ENCODE measurements at regions not wholly inside any gene's neighbourhood (a gene's known extent, or its start where the extent isn't known, plus 50 kb on each side); places are given as distances from the start of the nearest gene placed in this dataset.
"Not testable (repeated sequence)": the region's sequence is repeated elsewhere in the genome, so short reads cannot be mapped to it uniquely, and the experiment has no call there.

GRCh38 chr5:121415270-121415669, 436.4 kb upstream of the FTMT start:
- no peak overlapping the region for H3K4me3 ChIP-seq (ENCODE audit: low read length in 2 of 2)
- WGBS = 85% methylated on average over 1 of the region's 1 CpG
- no peaks in the 10 kb centered on the region for H3K27me3 ChIP-seq (ENCODE audit: control insufficient read depth in 2 of 2, insufficient read depth in 1 of 2, low read length in 1 of 2)
- no peaks in the 10 kb centered on the region for H3K4me1 ChIP-seq (ENCODE audit: control insufficient read depth in 2 of 2, insufficient read depth in 2 of 2, low read length in 2 of 2)
- no peaks in the 10 kb centered on the region for H3K36me3 ChIP-seq (ENCODE audit: control insufficient read depth in 2 of 2, insufficient read depth in 2 of 2, low read length in 1 of 2)
- DNase-seq (ENCODE audit: low read depth in 6 of 9, low spot score in 9 of 9) = no peak
- H3K27ac ChIP-seq (ENCODE audit: low read depth in 1 of 2, low read length in 1 of 2) = no peak overlapping the region
- H3K9me3 ChIP-seq (ENCODE audit: control insufficient read depth in 2 of 2, insufficient read depth in 1 of 2, low read length in 1 of 2) = no peaks in the 10 kb centered on the region

- WGBS = 72% methylated on average over 3 of the region's 3 CpGs
- Histone ChIP-seq H3K4me1 (ENCODE audit: control insufficient read depth in 2 of 2, insufficient read depth in 2 of 2, low read length in 2 of 2) (no peaks in the 10 kb centered on the region), H3K27ac (ENCODE audit: low read depth in 1 of 2, low read length in 1 of 2) (no peak overlapping the region), H3K9me3 (ENCODE audit: control insufficient read depth in 2 of 2, insufficient read depth in 1 of 2, low read length in 1 of 2) (peaks cover 0 to 5% of the 10 kb centered on the region in 2 donors), H3K27me3 (ENCODE audit: control insufficient read depth in 2 of 2, insufficient read depth in 1 of 2, low read length in 1 of 2) (no peaks in the 10 kb centered on the region), H3K4me3 (ENCODE audit: low read length in 2 of 2) (no peak overlapping the region), H3K36me3 (ENCODE audit: control insufficient read depth in 2 of 2, insufficient read depth in 2 of 2, low read length in 1 of 2) (no peaks in the 10 kb centered on the region)
- DNase-seq (ENCODE audit: low read depth in 6 of 9, low spot score in 9 of 9) = no peak
Observed at GRCh38 chr5:121421646-121422045, 430.0 kb upstream of the FTMT start.

GRCh38 chr5:121424976-121425375, 426.7 kb upstream of the FTMT start:
- Histone ChIP-seq H3K27me3 (ENCODE audit: control insufficient read depth in 2 of 2, insufficient read depth in 1 of 2, low read length in 1 of 2) (no peaks in the 10 kb centered on the region), H3K36me3 (ENCODE audit: control insufficient read depth in 2 of 2, insufficient read depth in 2 of 2, low read length in 1 of 2) (no peaks in the 10 kb centered on the region), H3K27ac (ENCODE audit: low read depth in 1 of 2, low read length in 1 of 2) (no peak overlapping the region), H3K9me3 (ENCODE audit: control insufficient read depth in 2 of 2, insufficient read depth in 1 of 2, low read length in 1 of 2) (peaks cover 0 to 7% of the 10 kb centered on the region in 2 donors), H3K4me3 (ENCODE audit: low read length in 2 of 2) (no peak overlapping the region), H3K4me1 (ENCODE audit: control insufficient read depth in 2 of 2, insufficient read depth in 2 of 2, low read length in 2 of 2) (no peaks in the 10 kb centered on the region)
- no peak for DNase-seq (ENCODE audit: low read depth in 6 of 9, low spot score in 9 of 9)
- WGBS = 90% methylated on average over 2 of the region's 2 CpGs

- Histone ChIP-seq H3K27ac (ENCODE audit: low read depth in 1 of 2, low read length in 1 of 2) (no peak overlapping the region), H3K27me3 (ENCODE audit: control insufficient read depth in 2 of 2, insufficient read depth in 1 of 2, low read length in 1 of 2) (no peaks in the 10 kb centered on the region), H3K4me3 (ENCODE audit: low read length in 2 of 2) (no peak overlapping the region), H3K9me3 (ENCODE audit: control insufficient read depth in 2 of 2, insufficient read depth in 1 of 2, low read length in 1 of 2) (peaks cover 0 to 7% of the 10 kb centered on the region in 2 donors), H3K36me3 (ENCODE audit: control insufficient read depth in 2 of 2, insufficient read depth in 2 of 2, low read length in 1 of 2) (no peaks in the 10 kb centered on the region), H3K4me1 (ENCODE audit: control insufficient read depth in 2 of 2, insufficient read depth in 2 of 2, low read length in 2 of 2) (no peaks in the 10 kb centered on the region)
- WGBS = 87% methylated on average over 4 of the region's 4 CpGs
- no peak for DNase-seq (ENCODE audit: low read depth in 6 of 9, low spot score in 9 of 9)
Observed at GRCh38 chr5:121426153-121426552, 425.5 kb upstream of the FTMT start.

- H3K4me1 ChIP-seq (ENCODE audit: control insufficient read depth in 2 of 2, insufficient read depth in 2 of 2, low read length in 2 of 2) = no peaks in the 10 kb centered on the region
- WGBS = 90% methylated on average over 1 of the region's 1 CpG
- H3K27ac ChIP-seq (ENCODE audit: low read depth in 1 of 2, low read length in 1 of 2) = no peak overlapping the region
- no peaks in the 10 kb centered on the region for H3K36me3 ChIP-seq (ENCODE audit: control insufficient read depth in 2 of 2, insufficient read depth in 2 of 2, low read length in 1 of 2)
- H3K9me3 ChIP-seq (ENCODE audit: control insufficient read depth in 2 of 2, insufficient read depth in 1 of 2, low read length in 1 of 2) = peaks cover 0 to 7% of the 10 kb centered on the region in 2 donors
- H3K27me3 ChIP-seq (ENCODE audit: control insufficient read depth in 2 of 2, insufficient read depth in 1 of 2, low read length in 1 of 2) = no peaks in the 10 kb centered on the region
- DNase-seq (ENCODE audit: low read depth in 6 of 9, low spot score in 9 of 9) = no peak
- no peak overlapping the region for H3K4me3 ChIP-seq (ENCODE audit: low read length in 2 of 2)
Observed at GRCh38 chr5:121429761-121430160, 421.9 kb upstream of the FTMT start.

- no peak for DNase-seq (ENCODE audit: low read depth in 6 of 9, low spot score in 9 of 9)
- peaks cover 0 to 7% of the 10 kb centered on the region in 2 donors for H3K9me3 ChIP-seq (ENCODE audit: control insufficient read depth in 2 of 2, insufficient read depth in 1 of 2, low read length in 1 of 2)
- H3K27ac ChIP-seq (ENCODE audit: low read depth in 1 of 2, low read length in 1 of 2) = no peak overlapping the region
- H3K36me3 ChIP-seq (ENCODE audit: control insufficient read depth in 2 of 2, insufficient read depth in 2 of 2, low read length in 1 of 2) = no peaks in the 10 kb centered on the region
- 62% methylated on average over 4 of the region's 4 CpGs for WGBS
- H3K4me1 ChIP-seq (ENCODE audit: control insufficient read depth in 2 of 2, insufficient read depth in 2 of 2, low read length in 2 of 2) = no peaks in the 10 kb centered on the region
- no peaks in the 10 kb centered on the region for H3K27me3 ChIP-seq (ENCODE audit: control insufficient read depth in 2 of 2, insufficient read depth in 1 of 2, low read length in 1 of 2)
- no peak overlapping the region for H3K4me3 ChIP-seq (ENCODE audit: low read length in 2 of 2)
Observed at GRCh38 chr5:121430538-121430937, 421.1 kb upstream of the FTMT start.

- Histone ChIP-seq H3K4me1 (ENCODE audit: control insufficient read depth in 2 of 2, insufficient read depth in 2 of 2, low read length in 2 of 2) (no peaks in the 10 kb centered on the region), H3K4me3 (ENCODE audit: low read length in 2 of 2) (no peak overlapping the region), H3K36me3 (ENCODE audit: control insufficient read depth in 2 of 2, insufficient read depth in 2 of 2, low read length in 1 of 2) (no peaks in the 10 kb centered on the region), H3K9me3 (ENCODE audit: control insufficient read depth in 2 of 2, insufficient read depth in 1 of 2, low read length in 1 of 2) (peaks cover 0 to 11% of the 10 kb centered on the region in 2 donors), H3K27ac (ENCODE audit: low read depth in 1 of 2, low read length in 1 of 2) (no peak overlapping the region), H3K27me3 (ENCODE audit: control insufficient read depth in 2 of 2, insufficient read depth in 1 of 2, low read length in 1 of 2) (no peaks in the 10 kb centered on the region)
- 82% methylated on average over 2 of the region's 2 CpGs for WGBS
- DNase-seq (ENCODE audit: low read depth in 6 of 9, low spot score in 9 of 9) = no peak
Observed at GRCh38 chr5:121445511-121445910, 406.2 kb upstream of the FTMT start.

GRCh38 chr5:121462441-121462840, 389.2 kb upstream of the FTMT start:
- Histone ChIP-seq H3K9me3 (ENCODE audit: control insufficient read depth in 2 of 2, insufficient read depth in 1 of 2, low read length in 1 of 2) (no peaks in the 10 kb centered on the region), H3K27ac (ENCODE audit: low read depth in 1 of 2, low read length in 1 of 2) (no peak overlapping the region), H3K36me3 (ENCODE audit: control insufficient read depth in 2 of 2, insufficient read depth in 2 of 2, low read length in 1 of 2) (no peaks in the 10 kb centered on the region), H3K4me3 (ENCODE audit: low read length in 2 of 2) (no peak overlapping the region), H3K4me1 (ENCODE audit: control insufficient read depth in 2 of 2, insufficient read depth in 2 of 2, low read length in 2 of 2) (no peaks in the 10 kb centered on the region), H3K27me3 (ENCODE audit: control insufficient read depth in 2 of 2, insufficient read depth in 1 of 2, low read length in 1 of 2) (no peaks in the 10 kb centered on the region)
- WGBS = 81% methylated on average over 3 of the region's 3 CpGs
- no peak for DNase-seq (ENCODE audit: low read depth in 6 of 9, low spot score in 9 of 9)

- not testable (repeated sequence) for H3K27me3 ChIP-seq (ENCODE audit: control insufficient read depth in 2 of 2, insufficient read depth in 1 of 2, low read length in 1 of 2)
Observed at GRCh38 chr5:121471222-121471621, 380.5 kb upstream of the FTMT start.

GRCh38 chr5:121478636-121479035, 373.0 kb upstream of the FTMT start:
- H3K9me3 ChIP-seq (ENCODE audit: control insufficient read depth in 2 of 2, insufficient read depth in 1 of 2, low read length in 1 of 2) = no peaks in the 10 kb centered on the region
- no peaks in the 10 kb centered on the region for H3K4me1 ChIP-seq (ENCODE audit: control insufficient read depth in 2 of 2, insufficient read depth in 2 of 2, low read length in 2 of 2)
- no peak for DNase-seq (ENCODE audit: low read depth in 6 of 9, low spot score in 9 of 9)
- no peaks in the 10 kb centered on the region for H3K27me3 ChIP-seq (ENCODE audit: control insufficient read depth in 2 of 2, insufficient read depth in 1 of 2, low read length in 1 of 2)
- WGBS = 77% methylated on average over 3 of the region's 3 CpGs
- H3K36me3 ChIP-seq (ENCODE audit: control insufficient read depth in 2 of 2, insufficient read depth in 2 of 2, low read length in 1 of 2) = no peaks in the 10 kb centered on the region
- H3K4me3 ChIP-seq (ENCODE audit: low read length in 2 of 2) = no peak overlapping the region
- no peak overlapping the region for H3K27ac ChIP-seq (ENCODE audit: low read depth in 1 of 2, low read length in 1 of 2)

More at GRCh38 chr5:121471222-121471621, 380.5 kb upstream of the FTMT start:
- H3K27ac ChIP-seq (ENCODE audit: low read depth in 1 of 2, low read length in 1 of 2); H3K4me3 ChIP-seq (ENCODE audit: low read length in 2 of 2); DNase-seq (ENCODE audit: low read depth in 6 of 9, low spot score in 9 of 9); H3K9me3 ChIP-seq (ENCODE audit: control insufficient read depth in 2 of 2, insufficient read depth in 1 of 2, low read length in 1 of 2); H3K36me3 ChIP-seq (ENCODE audit: control insufficient read depth in 2 of 2, insufficient read depth in 2 of 2, low read length in 1 of 2); H3K4me1 ChIP-seq (ENCODE audit: control insufficient read depth in 2 of 2, insufficient read depth in 2 of 2, low read length in 2 of 2): not testable (repeated sequence)

Data from thymus (tissue), 11 donors.